ENCODE measurements at regions not wholly inside any gene's neighbourhood (a gene's known extent, or its start where the extent isn't known, plus 50 kb on each side); places are given as distances from the start of the nearest gene placed in this dataset.
"Not testable (repeated sequence)": the region's sequence is repeated elsewhere in the genome, so short reads cannot be mapped to it uniquely, and the experiment has no call there.

- peak; percentile 0 for DNase-seq (ENCODE audit: low read depth)
- H3K4me3 ChIP-seq (ENCODE audit: control insufficient read depth, low read depth, low read length): no peak overlapping the region
- TF ChIP-seq CTCF (conservative IDR thresholded peaks at IDR 0.05; ENCODE audit: control insufficient read depth, insufficient read depth, low read depth, low read length): no peak
Measured at GRCh38 chr5:23740029-23740428, 232.6 kb downstream of the PRDM9 start.

- no peak overlapping the region for H3K4me3 ChIP-seq (ENCODE audit: control insufficient read depth, low read depth, low read length)
- DNase-seq (ENCODE audit: low read depth): peak; percentile 0
- no peak for TF ChIP-seq CTCF (conservative IDR thresholded peaks at IDR 0.05; ENCODE audit: control insufficient read depth, insufficient read depth, low read depth, low read length)
Measured at GRCh38 chr5:23742701-23743100, 235.3 kb downstream of the PRDM9 start.

GRCh38 chr5:23755906-23756305, 248.5 kb downstream of the PRDM9 start:
- no peak for DNase-seq (ENCODE audit: low read depth)
- TF ChIP-seq CTCF (conservative IDR thresholded peaks at IDR 0.05; ENCODE audit: control insufficient read depth, insufficient read depth, low read depth, low read length): no peak
- H3K4me3 ChIP-seq (ENCODE audit: control insufficient read depth, low read depth, low read length): no peak overlapping the region

GRCh38 chr5:23756779-23757178, 249.4 kb downstream of the PRDM9 start:
- DNase-seq (ENCODE audit: low read depth): no peak
- H3K4me3 ChIP-seq (ENCODE audit: control insufficient read depth, low read depth, low read length): no peak overlapping the region
- TF ChIP-seq CTCF (conservative IDR thresholded peaks at IDR 0.05; ENCODE audit: control insufficient read depth, insufficient read depth, low read depth, low read length): no peak

GRCh38 chr5:23763170-23763569, 255.8 kb downstream of the PRDM9 start:
- TF ChIP-seq CTCF (conservative IDR thresholded peaks at IDR 0.05; ENCODE audit: control insufficient read depth, insufficient read depth, low read depth, low read length): no peak
- no peak overlapping the region for H3K4me3 ChIP-seq (ENCODE audit: control insufficient read depth, low read depth, low read length)
- DNase-seq (ENCODE audit: low read depth): no peak

GRCh38 chr5:23776684-23777083, 269.3 kb downstream of the PRDM9 start:
- DNase-seq (ENCODE audit: low read depth): no peak
- no peak for TF ChIP-seq CTCF (conservative IDR thresholded peaks at IDR 0.05; ENCODE audit: control insufficient read depth, insufficient read depth, low read depth, low read length)
- H3K4me3 ChIP-seq (ENCODE audit: control insufficient read depth, low read depth, low read length): no peak overlapping the region

GRCh38 chr5:23800307-23800706, 292.9 kb downstream of the PRDM9 start:
- H3K4me3 ChIP-seq (ENCODE audit: control insufficient read depth, low read depth, low read length); DNase-seq (ENCODE audit: low read depth): not testable (repeated sequence)
